Left lung (tissue), 4 donors: ENCODE measurements at regions not wholly inside any gene's neighbourhood (a gene's known extent, or its start where the extent isn't known, plus 50 kb on each side); places are given as distances from the start of the nearest gene placed in this dataset.

Experiments used
- ATAC-seq: fragments of 200-7000 bp; cut with Tn5 transposase; one replicate; pipeline ENCODE4 v1.9.1; 2020; ENCODE audit warnings: moderate library complexity
- DNase-seq, 4 donors: peaks; one replicate each; pipeline ENCODE4 v3.0.0-alpha.2; 2013 to 2020
- H3K27ac ChIP-seq, 2 donors: fragments of 200-600 bp; sonication (generic) in 1 of 2; one replicate each; pipeline versions ENCODE4 v1.5.0 to v1.8.0; 2020 to 2021
- H3K27me3 ChIP-seq, 2 donors: fragments of 200-600 bp; sonication (generic) in 1 of 2; one replicate each; pipeline versions ENCODE4 v1.5.0 to v1.8.0; 2020 to 2021
- H3K36me3 ChIP-seq, 2 donors: fragments of 200-600 bp; sonication (generic) in 1 of 2; one replicate each; pipeline versions ENCODE4 v1.5.0 to v1.8.0; 2020 to 2021
- H3K4me1 ChIP-seq, 2 donors: fragments of 200-600 bp; one replicate each; pipeline ENCODE4 v1.8.0; 2021
- H3K4me3 ChIP-seq, 2 donors: fragments of 200-600 bp; sonication (generic) in 1 of 2; one replicate each; pipeline versions ENCODE4 v1.5.0 to v1.8.0; 2020 to 2021; ENCODE audit warnings: mild to moderate bottlenecking in 1 of 2
- H3K9me3 ChIP-seq, 2 donors: fragments of 200-600 bp; sonication (generic) in 1 of 2; one replicate each; pipeline versions ENCODE4 v1.5.0 to v1.8.0; 2020 to 2021
- intact Hi-C, 2 donors: fragments of 100-400 bp; cut with DNase I; formaldehyde crosslinking; loops; one replicate each; pipeline versions ENCODE4 v1.11.2 to v1.14.2; 2022
- TF ChIP-seq, protein P1 (sequence below), 2 donors: fragments of 200-600 bp; sonication (generic) in 1 of 2; IDR thresholded peaks; one replicate each; pipeline versions ENCODE4 v1.5.0 to v1.8.0; 2021; ENCODE audit warnings: antibody characterized with exemption in 2 of 2
- donor health status: DM: no; HTN: yes; CAD: no.
- donor health status: DM: no; HTN: no; CAD: no.

DNA sequence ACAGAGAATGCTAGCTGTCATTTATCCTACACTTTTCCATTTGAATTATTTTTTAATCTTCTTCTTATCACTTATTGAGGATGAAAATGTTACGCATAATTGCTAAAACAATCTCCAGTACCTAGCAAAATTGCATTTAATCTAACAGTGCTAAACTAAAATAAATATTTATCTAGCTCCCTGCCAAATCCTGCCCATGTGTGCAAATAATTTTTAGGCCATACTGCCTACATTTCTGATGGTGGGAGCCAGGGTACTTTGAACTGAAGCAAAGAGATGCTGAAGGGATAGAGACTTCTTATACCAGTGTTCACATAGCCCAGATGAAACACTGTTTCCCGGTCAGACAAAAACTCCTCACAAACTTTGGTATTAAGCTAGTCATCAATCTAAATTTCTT is 1268.7 kb upstream of the PCDH20 start:
- Histone ChIP-seq H3K4me1 (no peaks in the 10 kb centered on the region), H3K36me3 (no peaks in the 10 kb centered on the region), H3K27me3 (no peaks in the 10 kb centered on the region), H3K9me3 (no peaks in the 10 kb centered on the region), H3K27ac (no peak overlapping the region), H3K4me3 (no peak overlapping the region)
- DNase-seq (no peak), ATAC-seq (no peak)
- TF ChIP-seq, protein P1, sequence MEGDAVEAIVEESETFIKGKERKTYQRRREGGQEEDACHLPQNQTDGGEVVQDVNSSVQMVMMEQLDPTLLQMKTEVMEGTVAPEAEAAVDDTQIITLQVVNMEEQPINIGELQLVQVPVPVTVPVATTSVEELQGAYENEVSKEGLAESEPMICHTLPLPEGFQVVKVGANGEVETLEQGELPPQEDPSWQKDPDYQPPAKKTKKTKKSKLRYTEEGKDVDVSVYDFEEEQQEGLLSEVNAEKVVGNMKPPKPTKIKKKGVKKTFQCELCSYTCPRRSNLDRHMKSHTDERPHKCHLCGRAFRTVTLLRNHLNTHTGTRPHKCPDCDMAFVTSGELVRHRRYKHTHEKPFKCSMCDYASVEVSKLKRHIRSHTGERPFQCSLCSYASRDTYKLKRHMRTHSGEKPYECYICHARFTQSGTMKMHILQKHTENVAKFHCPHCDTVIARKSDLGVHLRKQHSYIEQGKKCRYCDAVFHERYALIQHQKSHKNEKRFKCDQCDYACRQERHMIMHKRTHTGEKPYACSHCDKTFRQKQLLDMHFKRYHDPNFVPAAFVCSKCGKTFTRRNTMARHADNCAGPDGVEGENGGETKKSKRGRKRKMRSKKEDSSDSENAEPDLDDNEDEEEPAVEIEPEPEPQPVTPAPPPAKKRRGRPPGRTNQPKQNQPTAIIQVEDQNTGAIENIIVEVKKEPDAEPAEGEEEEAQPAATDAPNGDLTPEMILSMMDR (IDR thresholded peaks at IDR 0.05): no peak
- intact Hi-C loops: no loop called here

DNA sequence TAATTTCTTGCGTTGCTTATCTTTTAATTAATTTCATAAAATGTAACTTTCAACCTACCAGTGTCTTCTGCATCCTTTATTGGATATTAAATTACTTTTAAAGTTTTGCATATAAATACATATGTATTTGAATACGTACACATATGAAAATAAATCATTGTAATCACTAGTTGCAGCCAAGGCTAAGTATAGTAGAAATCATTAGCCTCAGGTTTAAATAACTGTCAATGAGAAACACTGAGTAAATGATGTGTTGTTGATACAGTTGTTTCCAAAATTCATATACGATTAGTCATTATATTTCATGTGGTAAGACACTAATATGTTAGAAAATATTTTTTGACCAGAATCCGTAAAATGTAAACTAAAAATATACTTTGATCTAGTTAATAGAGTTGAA is 1267.1 kb upstream of the PCDH20 start:
- Histone ChIP-seq H3K4me1 (no peaks in the 10 kb centered on the region), H3K27ac (no peak overlapping the region), H3K4me3 (no peak overlapping the region), H3K27me3 (no peaks in the 10 kb centered on the region), H3K36me3 (no peaks in the 10 kb centered on the region), H3K9me3 (no peaks in the 10 kb centered on the region)
- DNase-seq (no peak), ATAC-seq (no peak)
- intact Hi-C loops: no loop called here
- TF ChIP-seq, protein P1 (IDR thresholded peaks at IDR 0.05): no peak

DNA sequence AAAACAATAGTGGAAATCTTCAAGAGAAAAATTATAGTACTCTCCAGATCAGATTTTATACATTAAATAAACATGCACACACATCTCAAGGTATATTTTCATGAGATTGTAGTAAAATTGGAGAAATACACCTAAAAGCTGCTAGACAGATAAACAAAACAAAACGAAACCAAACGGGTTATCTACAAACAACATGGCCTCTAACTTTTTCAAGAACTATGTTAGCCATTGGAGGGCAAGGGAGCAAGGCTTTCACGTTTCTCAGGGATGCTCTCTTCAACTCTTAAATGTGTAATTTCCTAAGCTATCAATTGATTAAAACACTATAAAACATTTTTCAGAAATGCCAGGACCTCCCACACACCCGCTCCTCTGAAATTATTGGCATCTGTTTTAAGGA is 1262.4 kb upstream of the PCDH20 start:
- H3K4me1 ChIP-seq: no peaks in the 10 kb centered on the region
- intact Hi-C loops: no loop called here
- no peaks in the 10 kb centered on the region for H3K27me3 ChIP-seq
- H3K4me3 ChIP-seq: no peak overlapping the region
- no peaks in the 10 kb centered on the region for H3K9me3 ChIP-seq
- ATAC-seq: no peak
- TF ChIP-seq, protein P1 (IDR thresholded peaks at IDR 0.05): no peak
- no peak for DNase-seq
- no peaks in the 10 kb centered on the region for H3K36me3 ChIP-seq
- H3K27ac ChIP-seq: no peak overlapping the region

DNA sequence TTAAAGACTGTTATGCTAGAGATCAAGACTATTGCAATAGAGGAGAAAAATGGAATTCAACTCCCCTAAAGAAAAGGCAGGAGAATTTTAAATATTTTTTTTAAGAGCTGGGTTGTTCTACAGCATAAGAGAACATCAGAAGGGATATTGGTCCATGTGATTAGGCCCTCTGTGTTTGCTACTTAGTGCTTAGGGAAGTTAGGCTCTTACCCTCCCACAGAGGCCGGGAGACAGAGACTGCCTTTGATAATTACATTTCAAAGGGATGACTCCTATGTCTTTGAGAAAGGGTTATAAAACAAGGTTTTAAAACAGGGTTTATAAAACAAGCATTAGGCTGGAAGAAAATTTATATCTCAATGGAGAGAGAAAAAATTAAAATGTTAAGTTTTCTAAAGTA is 1248.1 kb upstream of the PCDH20 start:
- no peaks in the 10 kb centered on the region for H3K4me1 ChIP-seq
- H3K27ac ChIP-seq: no peak overlapping the region
- DNase-seq (no peak), ATAC-seq (no peak)
- intact Hi-C loops: no loop called here
- H3K27me3 ChIP-seq: no peaks in the 10 kb centered on the region
- no peak overlapping the region for H3K4me3 ChIP-seq
- peaks cover 0 to 3% of the 10 kb centered on the region in 2 donors for H3K9me3 ChIP-seq
- no peaks in the 10 kb centered on the region for H3K36me3 ChIP-seq
- TF ChIP-seq, protein P1 (IDR thresholded peaks at IDR 0.05): no peak

DNA sequence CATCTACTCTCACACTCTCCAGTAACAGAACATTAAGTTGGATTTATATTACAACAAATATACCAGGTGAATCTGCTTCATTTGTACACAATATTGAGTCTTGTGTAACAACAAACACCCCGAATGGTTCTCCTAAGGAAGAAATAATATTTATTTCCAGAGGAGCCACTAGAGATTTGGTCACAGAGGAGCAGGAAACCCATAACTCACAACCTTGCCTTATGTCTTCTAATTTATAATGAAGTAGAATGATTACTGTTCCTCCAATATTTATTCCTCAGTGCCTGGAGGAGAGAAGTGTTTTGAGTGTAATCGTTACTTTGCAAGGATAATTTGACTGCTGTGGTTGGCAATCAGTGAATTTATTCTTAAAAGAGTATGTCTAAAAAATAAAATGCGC is 1243.7 kb upstream of the PCDH20 start:
- H3K4me3 ChIP-seq: no peak overlapping the region
- intact Hi-C loops: no loop called here
- H3K9me3 ChIP-seq: no peaks in the 10 kb centered on the region
- TF ChIP-seq, protein P1 (IDR thresholded peaks at IDR 0.05): no peak
- H3K4me1 ChIP-seq: no peaks in the 10 kb centered on the region
- H3K36me3 ChIP-seq: no peaks in the 10 kb centered on the region
- no peak overlapping the region for H3K27ac ChIP-seq
- no peaks in the 10 kb centered on the region for H3K27me3 ChIP-seq
- DNase-seq (no peak), ATAC-seq (no peak)
